NCI-H128 (cell line): ENCODE measurements at regions not wholly inside any gene's neighbourhood (a gene's known extent, or its start where the extent isn't known, plus 50 kb on each side); places are given as distances from the start of the nearest gene placed in this dataset.
A peak's percentile ranks its signal among the peaks of the same experiment; 100 is the strongest.
"Not testable (repeated sequence)": the region's sequence is repeated elsewhere in the genome, so short reads cannot be mapped to it uniquely, and the experiment has no call there.

Experiments used
- DNase-seq: peaks from one replicate; lab custom pipeline; 2025; ENCODE audit not compliant: unreplicated experiment; lab: John Stamatoyannopoulos, UW

- no peak for DNase-seq
Measured at GRCh38 chr2:203626952-203627681, 79.3 kb upstream of the CD28 start.

- DNase-seq, result no peak
Measured at GRCh38 chr2:203629699-203630098, 76.7 kb upstream of the CD28 start.

- no peak for DNase-seq
Measured at GRCh38 chr2:203631068-203631757, 75.2 kb upstream of the CD28 start.

GRCh38 chr2:203636588-203637470, 69.6 kb upstream of the CD28 start:
- no peak for DNase-seq

GRCh38 chr2:203637471-203638167, 68.8 kb upstream of the CD28 start:
- DNase-seq, result no peak

GRCh38 chr2:203641865-203642264, 64.6 kb upstream of the CD28 start:
- not testable (repeated sequence) for DNase-seq

- DNase-seq, result not testable (repeated sequence)
Measured at GRCh38 chr2:203642841-203643240, 63.6 kb upstream of the CD28 start.

- DNase-seq, result no peak
Measured at GRCh38 chr2:203645831-203646230, 60.6 kb upstream of the CD28 start.

GRCh38 chr2:203646266-203646864, 60.1 kb upstream of the CD28 start:
- no peak for DNase-seq

- no peak for DNase-seq
Measured at GRCh38 chr2:203646961-203647360, 59.5 kb upstream of the CD28 start.

GRCh38 chr2:203647579-203647978, 58.9 kb upstream of the CD28 start:
- DNase-seq, result no peak

GRCh38 chr2:203648273-203648672, 58.2 kb upstream of the CD28 start:
- DNase-seq, result no peak

- DNase-seq, result no peak
Measured at GRCh38 chr2:203649176-203649814, 57.1 kb upstream of the CD28 start.

- DNase-seq, result peak; percentile 1
Measured at GRCh38 chr2:203650860-203651613, 55.4 kb upstream of the CD28 start.

- no peak for DNase-seq
Measured at GRCh38 chr2:203651621-203652020, 54.8 kb upstream of the CD28 start.

GRCh38 chr2:203654826-203655225, 51.6 kb upstream of the CD28 start:
- no peak for DNase-seq

- DNase-seq, result no peak
Measured at GRCh38 chr2:203656522-203657287, 49.7 kb upstream of the CD28 start.
